ENCODE measurements at regions not wholly inside any gene's neighbourhood (a gene's known extent, or its start where the extent isn't known, plus 50 kb on each side); places are given as distances from the start of the nearest gene placed in this dataset.

- TF ChIP-seq CTCF (IDR thresholded peaks at IDR 0.05) (no peak), EP300 (IDR thresholded peaks at IDR 0.05) (no peak), POLR2A (IDR thresholded peaks at IDR 0.05; ENCODE audit: low read depth) (no peak), POLR2AphosphoS5 (IDR thresholded peaks at IDR 0.05) (no peak)
These were observed 142.3 kb upstream of the TMCC3 start for GRCh38 chr12:94792693-94793092.

All from esophagus muscularis mucosa (tissue), 4 donors.